Smooth muscle cell (in vitro differentiated cells): ENCODE measurements at regions not wholly inside any gene's neighbourhood (a gene's known extent, or its start where the extent isn't known, plus 50 kb on each side); places are given as distances from the start of the nearest gene placed in this dataset.

Source experiments
- DNase-seq: peaks from one replicate; lab custom pipeline; 2025; ENCODE audit not compliant: unreplicated experiment; lab: John Stamatoyannopoulos, UW
- H2AFZ ChIP-seq: fragments of 200-600 bp; sonication (generic); 2 replicates; pipeline ENCODE4 v1.6.0; 2016; ENCODE audit warnings: antibody characterized with exemption, low read depth, mild to moderate bottlenecking
- H3F3A ChIP-seq: fragments of 200-600 bp; sonication (generic); 2 replicates; pipeline ENCODE4 v1.6.0; 2017; ENCODE audit warnings: antibody characterized with exemption, low read depth
- H3K27ac ChIP-seq: fragments of 200-600 bp; sonication (generic); 2 replicates; pipeline ENCODE4 v1.5.1; 2016; ENCODE audit warnings: low read depth, mild to moderate bottlenecking
- H3K27me3 ChIP-seq: fragments of 200-600 bp; sonication (generic); 2 replicates; pipeline ENCODE4 v1.6.1; 2016; ENCODE audit warnings: low read depth, mild to moderate bottlenecking
- H3K36me3 ChIP-seq: fragments of 200-600 bp; sonication (generic); 2 replicates; pipeline ENCODE4 v1.5.1; 2016; ENCODE audit warnings: low read depth
- H3K4me1 ChIP-seq: fragments of 200-600 bp; sonication (generic); 2 replicates; pipeline ENCODE4 v1.5.1; 2016; ENCODE audit warnings: low read depth
- H3K4me2 ChIP-seq: fragments of 200-600 bp; sonication (generic); 2 replicates; pipeline ENCODE4 v1.6.0; 2016; ENCODE audit warnings: mild to moderate bottlenecking
- H3K4me3 ChIP-seq: fragments of 200-600 bp; sonication (generic); 2 replicates; pipeline ENCODE4 v1.5.1; 2016; ENCODE audit warnings: mild to moderate bottlenecking
- H3K79me2 ChIP-seq: fragments of 200-600 bp; sonication (generic); 2 replicates; pipeline ENCODE4 v1.6.0; 2016; ENCODE audit warnings: low read depth, mild to moderate bottlenecking
- H3K9ac ChIP-seq: fragments of 200-600 bp; sonication (generic); 2 replicates; pipeline ENCODE4 v1.6.0; 2016; ENCODE audit warnings: low read depth
- H3K9me3 ChIP-seq: fragments of 200-600 bp; sonication (generic); replicated peaks from 2 replicates; pipeline ENCODE4 v1.5.1; 2016; ENCODE audit warnings: low read depth
- H4K20me1 ChIP-seq: fragments of 200-600 bp; sonication (generic); 2 replicates; pipeline ENCODE4 v1.6.0; 2016; ENCODE audit warnings: low read depth
- CTCF ChIP-seq: fragments of 200-600 bp; sonication (generic); IDR thresholded peaks from 2 replicates; pipeline ENCODE4 v1.5.1; 2017; ENCODE audit warnings: borderline replicate concordance, mild to moderate bottlenecking, antibody characterized with exemption; ENCODE audit not compliant: insufficient read depth, poor library complexity, severe bottlenecking
- WGBS: methylation state at CpG from one replicate; pipeline ENCODE4 v1.1.7; 2016; ENCODE audit warnings: low lambda C conversion rate; 5-methylcytosine and 5-hydroxymethylcytosine counted together

DNA sequence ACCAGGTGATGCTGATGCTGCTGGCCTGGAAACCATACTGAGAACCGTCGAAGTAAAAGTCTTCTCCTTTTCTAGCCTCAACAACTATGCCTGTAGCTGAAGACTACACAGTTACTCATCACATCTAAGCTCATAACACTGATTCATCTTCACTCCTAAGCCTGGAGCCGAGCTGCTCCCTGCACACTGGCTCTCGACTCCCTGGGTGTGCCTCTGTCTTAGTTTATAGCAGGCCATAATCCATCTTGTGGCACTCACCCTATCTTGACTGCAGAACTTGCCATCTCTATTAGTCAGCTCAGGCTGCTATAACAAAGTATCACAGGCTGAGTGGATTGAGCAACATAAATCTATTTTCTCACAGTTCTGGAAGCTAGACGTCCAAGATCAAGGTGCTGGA lies 191.0 kb downstream of the UNC5CL start:
- Histone ChIP-seq H3F3A (peaks cover 14% of the 10 kb centered on the region), H3K36me3 (no peaks in the 10 kb centered on the region), H3K27ac (peak overlapping the region; percentile 79), H3K4me2 (peak overlapping the region; percentile 47), H3K9me3 (no peaks in the 10 kb centered on the region), H3K79me2 (no peaks in the 10 kb centered on the region), H3K27me3 (no peaks in the 10 kb centered on the region), H3K4me3 (no peak overlapping the region), H3K4me1 (no peaks in the 10 kb centered on the region), H2AFZ (no peak overlapping the region), H4K20me1 (no peaks in the 10 kb centered on the region), H3K9ac (peak overlapping the region; percentile 27)
- DNase-seq = no peak
- WGBS = 19% methylated on average over 5 of the region's 5 CpGs
- TF ChIP-seq CTCF = no peak

GRCh38 chr6:40845553-40845952 lies 193.5 kb downstream of the UNC5CL start:
- H3K4me3 ChIP-seq = no peak overlapping the region
- 3% methylated on average over 2 of the region's 2 CpGs for WGBS
- no peak for DNase-seq

DNA sequence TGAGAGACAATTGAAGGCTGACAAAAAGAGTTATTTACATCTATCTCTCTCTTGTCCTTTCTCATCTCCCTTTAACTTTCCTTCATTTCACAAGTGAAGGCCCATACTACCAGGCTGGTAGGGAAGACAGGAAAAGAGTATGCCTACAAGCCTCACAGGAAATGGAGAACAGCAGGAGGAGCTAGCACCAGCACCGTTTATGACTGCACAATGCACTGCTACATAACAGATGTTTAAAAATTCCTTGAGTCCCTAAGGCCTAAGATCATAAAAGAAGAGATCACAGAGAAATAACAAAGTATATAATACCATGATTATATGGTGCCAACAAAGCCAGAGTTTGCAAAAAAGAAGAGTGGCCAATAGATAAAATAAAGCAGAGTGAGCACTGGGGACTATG lies 194.8 kb downstream of the UNC5CL start:
- no peak overlapping the region for H3K4me2 ChIP-seq
- H3K79me2 ChIP-seq = no peaks in the 10 kb centered on the region
- DNase-seq = no peak
- no peaks in the 10 kb centered on the region for H3K9me3 ChIP-seq
- peaks cover 14% of the 10 kb centered on the region for H3F3A ChIP-seq
- H2AFZ ChIP-seq = no peak overlapping the region
- no peak overlapping the region for H3K4me3 ChIP-seq
- H3K4me1 ChIP-seq = no peaks in the 10 kb centered on the region
- peaks cover 17% of the 10 kb centered on the region for H3K27me3 ChIP-seq
- no peak overlapping the region for H3K9ac ChIP-seq
- no peaks in the 10 kb centered on the region for H4K20me1 ChIP-seq
- no peaks in the 10 kb centered on the region for H3K36me3 ChIP-seq
- WGBS = 14% methylated on average over 1 of the region's 1 CpG
- no peak for TF ChIP-seq CTCF
- no peak overlapping the region for H3K27ac ChIP-seq

More at GRCh38 chr6:40845553-40845952, 193.5 kb downstream of the UNC5CL start:
- TF ChIP-seq CTCF = peak; percentile 62
- H3K9me3 ChIP-seq = no peaks in the 10 kb centered on the region
- H2AFZ ChIP-seq = no peak overlapping the region
- H4K20me1 ChIP-seq = no peaks in the 10 kb centered on the region
- peaks cover 9% of the 10 kb centered on the region for H3K27me3 ChIP-seq
- H3K9ac ChIP-seq = no peak overlapping the region
- H3K79me2 ChIP-seq = no peaks in the 10 kb centered on the region
- no peaks in the 10 kb centered on the region for H3K36me3 ChIP-seq
- H3K4me2 ChIP-seq = no peak overlapping the region
- no peaks in the 10 kb centered on the region for H3K4me1 ChIP-seq
- H3F3A ChIP-seq = peaks cover 14% of the 10 kb centered on the region
- no peak overlapping the region for H3K27ac ChIP-seq

DNA sequence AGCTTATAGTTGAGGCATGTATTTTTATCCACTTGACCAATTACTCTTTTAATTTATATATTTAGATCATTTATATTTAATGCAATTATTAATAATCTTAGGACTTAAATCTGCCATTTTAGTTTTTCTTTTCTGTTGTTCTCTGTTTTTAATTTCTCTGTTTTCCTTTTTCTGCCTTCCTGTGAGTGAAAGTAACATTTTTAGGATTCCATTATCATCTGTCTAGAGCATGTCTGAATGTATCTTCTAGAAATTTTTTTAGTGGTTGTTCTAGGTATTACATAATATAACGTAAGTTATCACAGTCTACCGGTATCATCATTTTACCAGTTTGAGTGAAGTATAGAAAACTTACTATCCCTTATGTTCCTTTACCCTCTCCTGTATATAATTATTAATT lies 197.3 kb downstream of the UNC5CL start:
- Histone ChIP-seq H3F3A (peaks cover 4% of the 10 kb centered on the region), H3K4me3 (no peak overlapping the region), H2AFZ (no peak overlapping the region), H3K27ac (no peak overlapping the region), H3K4me2 (no peak overlapping the region), H3K9ac (no peak overlapping the region), H3K9me3 (no peaks in the 10 kb centered on the region), H4K20me1 (no peaks in the 10 kb centered on the region), H3K4me1 (no peaks in the 10 kb centered on the region), H3K79me2 (no peaks in the 10 kb centered on the region), H3K27me3 (peaks cover 25% of the 10 kb centered on the region), H3K36me3 (no peaks in the 10 kb centered on the region)
- 97% methylated on average over 2 of the region's 2 CpGs for WGBS
- DNase-seq = no peak
- no peak for TF ChIP-seq CTCF
